GM23338 (cell line): ENCODE measurements at regions not wholly inside any gene's neighbourhood (a gene's known extent, or its start where the extent isn't known, plus 50 kb on each side); places are given as distances from the start of the nearest gene placed in this dataset.

Experiments
- ATAC-seq: fragments of 200-7000 bp; cut with Tn5 transposase; 3 replicates; pipeline ENCODE4 v1.9.1; 2020
- DNase-seq: peaks from one replicate; pipeline ENCODE4 v3.0.0-alpha.2; 2015; ENCODE audit warnings: low spot score
- H2AFZ ChIP-seq: fragments of 200-600 bp; sonication (generic); 2 replicates; pipeline ENCODE4 v1.8.0; 2016; ENCODE audit warnings: antibody characterized with exemption, mild to moderate bottlenecking, moderate library complexity
- H3F3A ChIP-seq: fragments of 200-600 bp; sonication (generic); replicated peaks from 2 replicates; pipeline ENCODE4 v1.8.0; 2017; ENCODE audit warnings: antibody characterized with exemption, mixed run types, low read depth
- H3K27ac ChIP-seq: fragments of 200-600 bp; sonication (generic); 2 replicates; pipeline ENCODE4 v1.6.1; 2016; ENCODE audit warnings: low read depth
- H3K27me3 ChIP-seq: fragments of 200-600 bp; sonication (generic); 2 replicates; pipeline ENCODE4 v1.8.0; 2016; ENCODE audit warnings: mild to moderate bottlenecking, mixed run types, moderate library complexity; ENCODE audit not compliant: insufficient read depth
- H3K36me3 ChIP-seq: fragments of 200-600 bp; sonication (generic); 2 replicates; pipeline ENCODE4 v1.8.0; 2016; ENCODE audit warnings: mild to moderate bottlenecking; ENCODE audit not compliant: insufficient read depth
- H3K4me1 ChIP-seq: fragments of 200-600 bp; sonication (generic); 2 replicates; pipeline ENCODE4 v1.8.0; 2016; ENCODE audit warnings: mild to moderate bottlenecking, moderate library complexity; ENCODE audit not compliant: insufficient read depth
- H3K4me2 ChIP-seq: fragments of 200-600 bp; sonication (generic); 2 replicates; pipeline ENCODE4 v1.7.1; 2017; ENCODE audit warnings: mixed run types
- H3K4me3 ChIP-seq: fragments of 200-600 bp; sonication (generic); 2 replicates; pipeline ENCODE4 v1.6.1; 2016; ENCODE audit warnings: mixed run types
- H3K79me2 ChIP-seq: fragments of 200-600 bp; sonication (generic); replicated peaks from 2 replicates; pipeline ENCODE4 v1.8.0; 2017; ENCODE audit warnings: mild to moderate bottlenecking; ENCODE audit not compliant: insufficient read depth
- H3K9me2 ChIP-seq: fragments of 200-600 bp; sonication (generic); 2 replicates; pipeline ENCODE4 v1.8.0; 2017; ENCODE audit not compliant: insufficient read depth
- H4K20me1 ChIP-seq: fragments of 200-600 bp; sonication (generic); replicated peaks from 2 replicates; pipeline ENCODE4 v1.8.0; 2017; ENCODE audit warnings: mild to moderate bottlenecking; ENCODE audit not compliant: insufficient read depth
- H3K27ac Mint-ChIP-seq: 2 replicates; pipeline ENCODE4 v1.8.0; 2020; ENCODE audit warnings: inconsistent platforms, mild to moderate bottlenecking, moderate library complexity, mixed read lengths
- H3K27me3 Mint-ChIP-seq: 3 replicates; pipeline ENCODE4 v1.8.0; 2022; ENCODE audit warnings: low read depth, mild to moderate bottlenecking, moderate library complexity, mixed read lengths, inconsistent platforms; ENCODE audit not compliant: insufficient read depth, poor library complexity
- H3K36me3 Mint-ChIP-seq: 3 replicates; pipeline ENCODE4 v1.8.0; 2021; ENCODE audit warnings: low read depth, mild to moderate bottlenecking, inconsistent platforms, moderate library complexity, mixed read lengths
- H3K4me1 Mint-ChIP-seq: 3 replicates; pipeline ENCODE4 v1.8.0; 2020; ENCODE audit warnings: mild to moderate bottlenecking, inconsistent platforms, mixed read lengths
- H3K4me3 Mint-ChIP-seq: 3 replicates; pipeline ENCODE4 v1.8.0; 2021; ENCODE audit warnings: moderate library complexity, mild to moderate bottlenecking, inconsistent platforms, mixed read lengths
- H3K9me3 Mint-ChIP-seq: 3 replicates; pipeline ENCODE4 v1.8.0; 2020; ENCODE audit warnings: moderate library complexity, mild to moderate bottlenecking, inconsistent platforms, mixed read lengths
- CREB1 ChIP-seq: fragments of 250-450 bp; sonication (Bioruptor Pico); IDR thresholded peaks from 2 replicates; pipeline ENCODE4 v1.5.0; 2020; ENCODE audit warnings: low read depth, mild to moderate bottlenecking, moderate library complexity
- EZH2 ChIP-seq: fragments of 200-600 bp; sonication (generic); IDR thresholded peaks from one replicate; pipeline ENCODE4 v1.8.0; 2017; ENCODE audit warnings: antibody characterized with exemption, mild to moderate bottlenecking, low read depth; ENCODE audit not compliant: unreplicated experiment
- EZH2phosphoT487 ChIP-seq: fragments of 200-600 bp; sonication (generic); IDR thresholded peaks from one replicate; pipeline ENCODE4 v1.8.1; 2018; ENCODE audit warnings: antibody characterized with exemption; ENCODE audit not compliant: unreplicated experiment
- JUNB ChIP-seq: IDR thresholded peaks from one replicate; pipeline ENCODE4 v1.6.1; 2016; ENCODE audit warnings: antibody characterized with exemption; ENCODE audit not compliant: unreplicated experiment
- REST ChIP-seq: IDR thresholded peaks from one replicate; pipeline ENCODE4 v1.6.1; 2018; ENCODE audit warnings: antibody characterized with exemption; ENCODE audit not compliant: unreplicated experiment
- STAT1 ChIP-seq: IDR thresholded peaks from one replicate; pipeline ENCODE4 v1.6.1; 2016; ENCODE audit warnings: antibody characterized with exemption; ENCODE audit not compliant: unreplicated experiment
- ZNF114 ChIP-seq: fragments of 250-450 bp; sonication (Bioruptor Pico); IDR thresholded peaks from 2 replicates; pipeline ENCODE4 v1.5.0; 2020; ENCODE audit warnings: mild to moderate bottlenecking, moderate library complexity
- TF ChIP-seq, protein P1 (sequence below): fragments of 250-450 bp; sonication (Bioruptor Pico); IDR thresholded peaks from 2 replicates; pipeline ENCODE4 v1.5.0; 2020; ENCODE audit warnings: mild to moderate bottlenecking, moderate library complexity

DNA sequence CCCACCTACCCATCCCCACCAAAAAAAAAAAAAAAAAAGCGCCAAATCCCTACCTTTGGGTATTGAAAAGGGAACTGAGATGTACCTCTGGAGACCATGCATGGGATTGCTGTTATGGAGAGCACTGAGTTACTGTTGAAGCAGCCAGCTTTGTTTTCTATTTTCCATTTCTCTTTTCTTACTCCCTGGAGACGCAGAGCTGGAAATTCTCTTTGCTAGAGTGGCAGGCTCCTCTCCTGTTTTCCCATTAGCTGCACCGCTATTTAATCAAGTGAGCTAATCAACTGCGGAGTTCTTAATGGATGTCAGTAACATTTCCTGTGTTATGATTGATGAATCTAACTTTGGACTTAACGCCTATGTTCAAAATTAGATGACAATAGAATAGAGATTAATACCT, 136.1 kb upstream of the LMCD1 start (continued):
- TF ChIP-seq, protein P1, sequence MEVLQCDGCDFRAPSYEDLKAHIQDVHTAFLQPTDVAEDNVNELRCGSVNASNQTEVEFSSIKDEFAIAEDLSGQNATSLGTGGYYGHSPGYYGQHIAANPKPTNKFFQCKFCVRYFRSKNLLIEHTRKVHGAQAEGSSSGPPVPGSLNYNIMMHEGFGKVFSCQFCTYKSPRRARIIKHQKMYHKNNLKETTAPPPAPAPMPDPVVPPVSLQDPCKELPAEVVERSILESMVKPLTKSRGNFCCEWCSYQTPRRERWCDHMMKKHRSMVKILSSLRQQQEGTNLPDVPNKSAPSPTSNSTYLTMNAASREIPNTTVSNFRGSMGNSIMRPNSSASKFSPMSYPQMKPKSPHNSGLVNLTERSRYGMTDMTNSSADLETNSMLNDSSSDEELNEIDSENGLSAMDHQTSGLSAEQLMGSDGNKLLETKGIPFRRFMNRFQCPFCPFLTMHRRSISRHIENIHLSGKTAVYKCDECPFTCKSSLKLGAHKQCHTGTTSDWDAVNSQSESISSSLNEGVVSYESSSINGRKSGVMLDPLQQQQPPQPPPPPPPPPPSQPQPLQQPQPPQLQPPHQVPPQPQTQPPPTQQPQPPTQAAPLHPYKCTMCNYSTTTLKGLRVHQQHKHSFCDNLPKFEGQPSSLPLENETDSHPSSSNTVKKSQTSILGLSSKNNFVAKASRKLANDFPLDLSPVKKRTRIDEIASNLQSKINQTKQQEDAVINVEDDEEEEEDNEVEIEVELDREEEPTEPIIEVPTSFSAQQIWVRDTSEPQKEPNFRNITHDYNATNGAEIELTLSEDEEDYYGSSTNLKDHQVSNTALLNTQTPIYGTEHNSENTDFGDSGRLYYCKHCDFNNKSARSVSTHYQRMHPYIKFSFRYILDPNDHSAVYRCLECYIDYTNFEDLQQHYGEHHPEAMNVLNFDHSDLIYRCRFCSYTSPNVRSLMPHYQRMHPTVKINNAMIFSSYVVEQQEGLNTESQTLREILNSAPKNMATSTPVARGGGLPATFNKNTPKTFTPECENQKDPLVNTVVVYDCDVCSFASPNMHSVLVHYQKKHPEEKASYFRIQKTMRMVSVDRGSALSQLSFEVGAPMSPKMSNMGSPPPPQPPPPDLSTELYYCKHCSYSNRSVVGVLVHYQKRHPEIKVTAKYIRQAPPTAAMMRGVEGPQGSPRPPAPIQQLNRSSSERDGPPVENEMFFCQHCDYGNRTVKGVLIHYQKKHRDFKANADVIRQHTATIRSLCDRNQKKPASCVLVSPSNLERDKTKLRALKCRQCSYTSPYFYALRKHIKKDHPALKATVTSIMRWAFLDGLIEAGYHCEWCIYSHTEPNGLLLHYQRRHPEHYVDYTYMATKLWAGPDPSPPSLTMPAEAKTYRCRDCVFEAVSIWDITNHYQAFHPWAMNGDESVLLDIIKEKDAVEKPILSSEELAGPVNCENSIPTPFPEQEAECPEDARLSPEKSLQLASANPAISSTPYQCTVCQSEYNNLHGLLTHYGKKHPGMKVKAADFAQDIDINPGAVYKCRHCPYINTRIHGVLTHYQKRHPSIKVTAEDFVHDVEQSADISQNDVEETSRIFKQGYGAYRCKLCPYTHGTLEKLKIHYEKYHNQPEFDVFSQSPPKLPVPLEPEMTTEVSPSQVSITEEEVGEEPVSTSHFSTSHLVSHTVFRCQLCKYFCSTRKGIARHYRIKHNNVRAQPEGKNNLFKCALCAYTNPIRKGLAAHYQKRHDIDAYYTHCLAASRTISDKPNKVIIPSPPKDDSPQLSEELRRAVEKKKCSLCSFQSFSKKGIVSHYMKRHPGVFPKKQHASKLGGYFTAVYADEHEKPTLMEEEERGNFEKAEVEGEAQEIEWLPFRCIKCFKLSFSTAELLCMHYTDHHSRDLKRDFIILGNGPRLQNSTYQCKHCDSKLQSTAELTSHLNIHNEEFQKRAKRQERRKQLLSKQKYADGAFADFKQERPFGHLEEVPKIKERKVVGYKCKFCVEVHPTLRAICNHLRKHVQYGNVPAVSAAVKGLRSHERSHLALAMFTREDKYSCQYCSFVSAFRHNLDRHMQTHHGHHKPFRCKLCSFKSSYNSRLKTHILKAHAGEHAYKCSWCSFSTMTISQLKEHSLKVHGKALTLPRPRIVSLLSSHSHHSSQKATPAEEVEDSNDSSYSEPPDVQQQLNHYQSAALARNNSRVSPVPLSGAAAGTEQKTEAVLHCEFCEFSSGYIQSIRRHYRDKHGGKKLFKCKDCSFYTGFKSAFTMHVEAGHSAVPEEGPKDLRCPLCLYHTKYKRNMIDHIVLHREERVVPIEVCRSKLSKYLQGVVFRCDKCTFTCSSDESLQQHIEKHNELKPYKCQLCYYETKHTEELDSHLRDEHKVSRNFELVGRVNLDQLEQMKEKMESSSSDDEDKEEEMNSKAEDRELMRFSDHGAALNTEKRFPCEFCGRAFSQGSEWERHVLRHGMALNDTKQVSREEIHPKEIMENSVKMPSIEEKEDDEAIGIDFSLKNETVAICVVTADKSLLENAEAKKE, result no peak
- TF ChIP-seq EZH2phosphoT487 (no peak), CREB1 (no peak), STAT1 (no peak), ZNF114 (CRISPR knock-in tag) (no peak), EZH2 (no peak)

DNA sequence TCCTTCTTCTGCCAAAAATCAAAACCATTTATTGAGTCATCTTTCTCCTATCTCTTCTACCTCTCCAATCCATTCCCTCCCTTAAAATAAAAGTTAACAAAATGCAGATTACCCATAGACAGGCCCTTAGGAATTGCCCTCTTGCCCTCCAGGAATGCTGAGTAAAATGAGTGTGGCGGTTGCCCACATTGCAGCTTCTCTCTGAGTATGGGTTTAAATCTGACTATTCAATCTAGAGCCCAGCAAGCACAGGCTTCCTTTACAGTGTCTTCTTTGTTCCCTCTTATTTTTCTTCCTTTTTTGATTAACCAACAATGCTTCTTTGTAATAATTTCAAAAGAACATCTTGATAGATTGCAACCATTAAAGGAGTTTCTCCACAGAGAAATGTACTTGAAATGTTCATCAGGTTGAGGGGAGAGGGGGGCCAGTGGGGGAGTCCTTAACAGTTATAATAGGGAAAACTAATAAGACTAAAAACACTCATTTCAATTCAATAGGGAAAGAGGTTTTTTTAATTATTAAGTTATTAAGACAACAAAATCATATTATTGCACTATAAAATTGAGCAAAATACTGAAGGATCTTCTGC, 135.3 kb upstream of the LMCD1 start:
- H3K36me3 ChIP-seq, result no peaks in the 10 kb centered on the region
- H3K9me2 ChIP-seq, result peaks cover 3% of the 10 kb centered on the region
- Mint-ChIP-seq H3K36me3 (no peaks in the 10 kb centered on the region), H3K4me3 (no peak overlapping the region), H3K4me1 (peaks cover 3% of the 10 kb centered on the region; the same call in 2 of the 3 replicates), H3K27me3 (no peaks in the 10 kb centered on the region), H3K9me3 (no peaks in the 10 kb centered on the region), H3K27ac (no peak overlapping the region)
- ATAC-seq, result no peak
- H3K4me1 ChIP-seq, result no peaks in the 10 kb centered on the region
- no peaks in the 10 kb centered on the region for H3K79me2 ChIP-seq
- no peaks in the 10 kb centered on the region for H4K20me1 ChIP-seq
- no peak overlapping the region for H2AFZ ChIP-seq
- H3K27me3 ChIP-seq, result no peaks in the 10 kb centered on the region
- no peaks in the 10 kb centered on the region for H3F3A ChIP-seq
- no peak overlapping the region for H3K27ac ChIP-seq
- DNase-seq, result no peak
- H3K4me2 ChIP-seq, result no peak overlapping the region
- no peak overlapping the region for H3K4me3 ChIP-seq
- TF ChIP-seq EZH2 (no peak), JUNB (no peak), REST (no peak), ZNF114 (CRISPR knock-in tag) (no peak), STAT1 (no peak)
